HEK293 (cell line): ENCODE measurements at regions not wholly inside any gene's neighbourhood (a gene's known extent, or its start where the extent isn't known, plus 50 kb on each side); places are given as distances from the start of the nearest gene placed in this dataset.

Experiments
- CTCF ChIA-PET: fragments of 350-600 bp; formaldehyde crosslinking; extraction: SDS; loops from one replicate; lab custom pipeline; 2021; ENCODE audit warnings: antibody characterized with exemption; lab: Yijun Ruan, JAX
- POLR2A ChIA-PET: fragments of 300-600 bp; formaldehyde crosslinking; extraction: SDS; loops from one replicate; lab custom pipeline; 2020; ENCODE audit warnings: antibody characterized with exemption, inconsistent platforms; lab: Yijun Ruan, JAX
- H3K27ac ChIP-seq: fragments of 200-500 bp; sonication (Bioruptor generic); 2 replicates; pipeline ENCODE4 v1.5.1; 2014; ENCODE audit warnings: low read depth, low read length, control low read depth, inconsistent platforms; ENCODE audit errors: extremely low read depth
- H3K36me3 ChIP-seq, 2 experiments: fragments of 200-500 bp in 1 of 2; sonication (Bioruptor generic) in 1 of 2; 1 replicate in 1 of 2; 2 replicates in 1 of 2; pipeline ENCODE4 v1.5.1; 2014 to 2017; ENCODE audit warnings: inconsistent platforms in 2 of 2, low read length in 2 of 2; ENCODE audit not compliant: control insufficient read depth in 2 of 2, insufficient read depth in 1 of 2
- H3K4me1 ChIP-seq: fragments of 200-500 bp; sonication (Bioruptor generic); 2 replicates; pipeline ENCODE4 v1.5.1; 2014; ENCODE audit warnings: mild to moderate bottlenecking, low read length, inconsistent platforms; ENCODE audit not compliant: control insufficient read depth, insufficient read depth
- H3K4me3 ChIP-seq: 2 replicates; pipeline ENCODE4 v1.5.1; 2011; ENCODE audit warnings: low read depth, mild to moderate bottlenecking, control low read depth, low read length, moderate library complexity
- H3K9me3 ChIP-seq: fragments of 200-500 bp; sonication (Bioruptor generic); 2 replicates; pipeline ENCODE4 v1.5.1; 2014; ENCODE audit warnings: low read depth, low read length, inconsistent platforms; ENCODE audit not compliant: control insufficient read depth, insufficient read depth
- FEZF1 ChIP-seq: fragments of 450-650 bp; formaldehyde crosslinking; IDR thresholded peaks from 2 replicates; pipeline ENCODE4 v1.5.1; 2016; ENCODE audit warnings: missing biosample characterization, missing genetic modification characterization
- YY1 ChIP-seq: fragments of 450-650 bp; formaldehyde crosslinking; IDR thresholded peaks from 2 replicates; pipeline ENCODE4 v1.5.1; 2018; ENCODE audit warnings: missing biosample characterization, missing genetic modification characterization
- ZNF10 ChIP-seq: fragments of 450-650 bp; formaldehyde crosslinking; IDR thresholded peaks from 2 replicates; pipeline ENCODE4 v1.5.1; 2017; ENCODE audit warnings: missing biosample characterization, missing genetic modification characterization
- ZNF155 ChIP-seq: fragments of 450-650 bp; formaldehyde crosslinking; IDR thresholded peaks from 2 replicates; pipeline ENCODE4 v1.5.1; 2016; ENCODE audit warnings: missing biosample characterization, missing genetic modification characterization
- ZNF174 ChIP-seq: fragments of 450-650 bp; formaldehyde crosslinking; IDR thresholded peaks from 2 replicates; pipeline ENCODE4 v1.5.0; 2017; ENCODE audit warnings: missing biosample characterization, mild to moderate bottlenecking, missing genetic modification characterization
- ZNF239 ChIP-seq: fragments of 450-650 bp; formaldehyde crosslinking; IDR thresholded peaks from 2 replicates; pipeline ENCODE4 v1.5.1; 2016; ENCODE audit warnings: missing biosample characterization, missing genetic modification characterization
- ZNF529 ChIP-seq: fragments of 450-650 bp; formaldehyde crosslinking; IDR thresholded peaks from 2 replicates; pipeline ENCODE4 v1.5.1; 2017; ENCODE audit warnings: missing genetic modification characterization, missing biosample characterization; ENCODE audit not compliant: insufficient replicate concordance
- ZNF544 ChIP-seq: fragments of 450-650 bp; formaldehyde crosslinking; IDR thresholded peaks from 2 replicates; pipeline ENCODE4 v1.5.0; 2017; ENCODE audit warnings: missing biosample characterization, missing genetic modification characterization
- ZNF558 ChIP-seq: fragments of 450-650 bp; formaldehyde crosslinking; IDR thresholded peaks from 2 replicates; pipeline ENCODE4 v1.5.1; 2016; ENCODE audit warnings: missing biosample characterization, missing genetic modification characterization
- ZNF596 ChIP-seq: fragments of 450-650 bp; IDR thresholded peaks from 2 replicates; pipeline ENCODE4 v1.5.0; 2018; ENCODE audit warnings: missing biosample characterization, mild to moderate bottlenecking, missing genetic modification characterization, moderate library complexity
- ZNF624 ChIP-seq: fragments of 450-650 bp; formaldehyde crosslinking; IDR thresholded peaks from 2 replicates; pipeline ENCODE4 v1.5.1; 2017; ENCODE audit warnings: missing biosample characterization, missing genetic modification characterization
- ZNF777 ChIP-seq: fragments of 450-650 bp; formaldehyde crosslinking; IDR thresholded peaks from 2 replicates; pipeline ENCODE4 v1.5.1; 2017; ENCODE audit warnings: missing biosample characterization, missing genetic modification characterization, borderline replicate concordance
- ZNF785 ChIP-seq: fragments of 450-650 bp; formaldehyde crosslinking; IDR thresholded peaks from 2 replicates; pipeline ENCODE4 v1.5.1; 2016; ENCODE audit warnings: missing biosample characterization, missing genetic modification characterization
- ZNF791 ChIP-seq: fragments of 450-650 bp; formaldehyde crosslinking; IDR thresholded peaks from 2 replicates; pipeline ENCODE4 v1.5.1; 2016; ENCODE audit warnings: missing biosample characterization, missing genetic modification characterization
- TF ChIP-seq, protein P1 (sequence below): fragments of 450-650 bp; formaldehyde crosslinking; IDR thresholded peaks from 2 replicates; pipeline ENCODE4 v1.5.1; 2016; ENCODE audit warnings: missing biosample characterization, missing genetic modification characterization, borderline replicate concordance
- TF ChIP-seq, protein P2 (sequence below): fragments of 450-650 bp; formaldehyde crosslinking; IDR thresholded peaks from 2 replicates; pipeline ENCODE4 v1.5.1; 2016; ENCODE audit warnings: missing biosample characterization, missing genetic modification characterization
- TF ChIP-seq, protein P3 (sequence below): fragments of 450-650 bp; formaldehyde crosslinking; IDR thresholded peaks from 2 replicates; pipeline ENCODE4 v1.5.1; 2016; ENCODE audit warnings: missing biosample characterization, missing genetic modification characterization, borderline replicate concordance
- TF ChIP-seq, protein P4 (sequence below): sonication (generic); formaldehyde crosslinking; IDR thresholded peaks from 2 replicates; pipeline ENCODE4 v1.8.1; 2022; ENCODE audit warnings: mild to moderate bottlenecking, moderate library complexity, missing genetic modification reagents

DNA sequence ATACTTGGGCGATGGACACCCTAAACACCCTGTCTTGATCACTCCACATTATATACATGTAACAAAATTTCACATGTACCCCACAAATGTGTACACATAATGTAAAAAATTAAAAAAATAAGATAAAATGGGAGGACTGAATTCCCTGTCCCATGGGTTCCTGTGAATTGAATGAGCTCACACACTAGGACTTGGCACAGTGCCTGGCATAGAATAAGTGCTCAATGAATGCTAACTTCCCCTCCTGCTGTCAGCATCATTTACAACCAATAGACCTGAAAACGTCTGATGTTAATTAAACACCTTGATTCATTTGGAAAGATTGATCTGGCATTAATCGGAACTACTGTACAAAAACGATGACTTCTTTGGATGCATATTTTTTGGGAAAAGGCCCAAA is 117.3 kb upstream of the ZNF438 start (continued):
- TF ChIP-seq, protein P1, sequence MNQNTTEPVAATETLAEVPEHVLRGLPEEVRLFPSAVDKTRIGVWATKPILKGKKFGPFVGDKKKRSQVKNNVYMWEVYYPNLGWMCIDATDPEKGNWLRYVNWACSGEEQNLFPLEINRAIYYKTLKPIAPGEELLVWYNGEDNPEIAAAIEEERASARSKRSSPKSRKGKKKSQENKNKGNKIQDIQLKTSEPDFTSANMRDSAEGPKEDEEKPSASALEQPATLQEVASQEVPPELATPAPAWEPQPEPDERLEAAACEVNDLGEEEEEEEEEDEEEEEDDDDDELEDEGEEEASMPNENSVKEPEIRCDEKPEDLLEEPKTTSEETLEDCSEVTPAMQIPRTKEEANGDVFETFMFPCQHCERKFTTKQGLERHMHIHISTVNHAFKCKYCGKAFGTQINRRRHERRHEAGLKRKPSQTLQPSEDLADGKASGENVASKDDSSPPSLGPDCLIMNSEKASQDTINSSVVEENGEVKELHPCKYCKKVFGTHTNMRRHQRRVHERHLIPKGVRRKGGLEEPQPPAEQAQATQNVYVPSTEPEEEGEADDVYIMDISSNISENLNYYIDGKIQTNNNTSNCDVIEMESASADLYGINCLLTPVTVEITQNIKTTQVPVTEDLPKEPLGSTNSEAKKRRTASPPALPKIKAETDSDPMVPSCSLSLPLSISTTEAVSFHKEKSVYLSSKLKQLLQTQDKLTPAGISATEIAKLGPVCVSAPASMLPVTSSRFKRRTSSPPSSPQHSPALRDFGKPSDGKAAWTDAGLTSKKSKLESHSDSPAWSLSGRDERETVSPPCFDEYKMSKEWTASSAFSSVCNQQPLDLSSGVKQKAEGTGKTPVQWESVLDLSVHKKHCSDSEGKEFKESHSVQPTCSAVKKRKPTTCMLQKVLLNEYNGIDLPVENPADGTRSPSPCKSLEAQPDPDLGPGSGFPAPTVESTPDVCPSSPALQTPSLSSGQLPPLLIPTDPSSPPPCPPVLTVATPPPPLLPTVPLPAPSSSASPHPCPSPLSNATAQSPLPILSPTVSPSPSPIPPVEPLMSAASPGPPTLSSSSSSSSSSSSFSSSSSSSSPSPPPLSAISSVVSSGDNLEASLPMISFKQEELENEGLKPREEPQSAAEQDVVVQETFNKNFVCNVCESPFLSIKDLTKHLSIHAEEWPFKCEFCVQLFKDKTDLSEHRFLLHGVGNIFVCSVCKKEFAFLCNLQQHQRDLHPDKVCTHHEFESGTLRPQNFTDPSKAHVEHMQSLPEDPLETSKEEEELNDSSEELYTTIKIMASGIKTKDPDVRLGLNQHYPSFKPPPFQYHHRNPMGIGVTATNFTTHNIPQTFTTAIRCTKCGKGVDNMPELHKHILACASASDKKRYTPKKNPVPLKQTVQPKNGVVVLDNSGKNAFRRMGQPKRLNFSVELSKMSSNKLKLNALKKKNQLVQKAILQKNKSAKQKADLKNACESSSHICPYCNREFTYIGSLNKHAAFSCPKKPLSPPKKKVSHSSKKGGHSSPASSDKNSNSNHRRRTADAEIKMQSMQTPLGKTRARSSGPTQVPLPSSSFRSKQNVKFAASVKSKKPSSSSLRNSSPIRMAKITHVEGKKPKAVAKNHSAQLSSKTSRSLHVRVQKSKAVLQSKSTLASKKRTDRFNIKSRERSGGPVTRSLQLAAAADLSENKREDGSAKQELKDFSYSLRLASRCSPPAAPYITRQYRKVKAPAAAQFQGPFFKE = no peak
- TF ChIP-seq ZNF785 (no peak), ZNF777 (no peak)

DNA sequence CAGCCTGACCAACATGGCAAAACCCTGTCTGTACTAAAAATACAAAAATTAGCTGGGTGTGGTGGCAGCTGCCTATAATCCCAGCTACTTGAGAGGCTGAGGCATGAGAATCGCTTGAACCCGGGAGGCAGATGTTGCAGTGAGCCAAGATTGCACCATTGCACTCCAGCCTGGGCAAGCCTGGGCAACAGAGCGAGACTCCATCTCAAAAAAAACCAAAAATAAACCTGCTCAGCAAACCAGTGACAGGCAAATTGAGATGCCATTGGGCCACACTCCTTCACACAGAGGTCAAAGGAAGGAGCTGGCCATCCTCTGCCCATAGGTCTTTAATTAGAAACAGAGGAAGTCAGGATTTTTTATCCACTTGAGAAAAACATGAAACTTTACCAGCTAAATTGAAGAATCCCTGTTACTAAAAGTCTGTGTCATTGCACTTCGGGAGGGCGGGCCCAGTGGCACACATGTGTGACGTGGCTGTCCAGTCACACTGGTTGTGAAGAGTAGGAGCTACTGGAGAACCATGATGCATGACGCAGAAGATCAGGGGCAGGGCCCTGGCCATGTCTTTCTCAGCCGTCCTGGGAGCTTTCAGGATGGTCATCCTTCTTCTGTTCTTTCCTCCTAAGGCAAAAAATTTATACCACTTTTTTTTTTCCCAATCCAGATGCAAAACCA is 118.3 kb upstream of the ZNF438 start:
- no peak for TF ChIP-seq ZNF239 (tag by site-specific recombination)
- TF ChIP-seq ZNF558 (tag by site-specific recombination) = no peak
- TF ChIP-seq, protein P2, sequence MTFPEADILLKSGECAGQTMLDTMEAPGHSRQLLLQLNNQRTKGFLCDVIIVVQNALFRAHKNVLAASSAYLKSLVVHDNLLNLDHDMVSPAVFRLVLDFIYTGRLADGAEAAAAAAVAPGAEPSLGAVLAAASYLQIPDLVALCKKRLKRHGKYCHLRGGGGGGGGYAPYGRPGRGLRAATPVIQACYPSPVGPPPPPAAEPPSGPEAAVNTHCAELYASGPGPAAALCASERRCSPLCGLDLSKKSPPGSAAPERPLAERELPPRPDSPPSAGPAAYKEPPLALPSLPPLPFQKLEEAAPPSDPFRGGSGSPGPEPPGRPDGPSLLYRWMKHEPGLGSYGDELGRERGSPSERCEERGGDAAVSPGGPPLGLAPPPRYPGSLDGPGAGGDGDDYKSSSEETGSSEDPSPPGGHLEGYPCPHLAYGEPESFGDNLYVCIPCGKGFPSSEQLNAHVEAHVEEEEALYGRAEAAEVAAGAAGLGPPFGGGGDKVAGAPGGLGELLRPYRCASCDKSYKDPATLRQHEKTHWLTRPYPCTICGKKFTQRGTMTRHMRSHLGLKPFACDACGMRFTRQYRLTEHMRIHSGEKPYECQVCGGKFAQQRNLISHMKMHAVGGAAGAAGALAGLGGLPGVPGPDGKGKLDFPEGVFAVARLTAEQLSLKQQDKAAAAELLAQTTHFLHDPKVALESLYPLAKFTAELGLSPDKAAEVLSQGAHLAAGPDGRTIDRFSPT (tag by site-specific recombination) = no peak
- TF ChIP-seq, all 188 proteins: peak for 0
- CTCF ChIA-PET = interaction anchor here (0.6 kb wide), 1 partner anchor 1698 kb away, joined by 3 read pairs; no protein-coding TSS in a partner anchor
- Histone ChIP-seq H3K4me3 (no peak overlapping the region), H3K36me3 (no peaks in the 10 kb centered on the region), H3K27ac (no peak overlapping the region), H3K4me1 (no peaks in the 10 kb centered on the region), H3K9me3 (no peaks in the 10 kb centered on the region)
- POLR2A ChIA-PET = no interaction called here

DNA sequence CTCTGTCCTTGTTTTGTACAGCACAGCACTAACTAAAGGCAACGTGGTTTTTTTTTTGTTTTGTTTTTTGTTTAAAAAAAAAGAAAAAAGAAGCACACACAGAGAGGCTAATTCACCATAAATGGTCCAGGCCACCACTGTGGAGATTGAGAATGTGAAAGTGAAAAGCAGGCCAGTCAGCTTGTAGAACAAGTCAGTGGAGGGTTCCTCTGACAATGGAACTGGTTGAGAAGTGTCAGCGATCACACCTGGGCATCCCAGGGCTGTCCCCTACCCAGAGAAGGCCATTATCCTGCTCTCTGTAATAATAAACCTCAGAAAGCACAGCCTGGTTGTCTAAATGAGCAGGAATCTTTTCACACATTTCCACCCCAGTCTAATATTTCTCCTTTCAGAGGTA is 119.6 kb upstream of the ZNF438 start:
- ChIA-PET POLR2A (no interaction called here), CTCF (no interaction called here)
- Histone ChIP-seq H3K4me1 (no peaks in the 10 kb centered on the region), H3K9me3 (no peaks in the 10 kb centered on the region), H3K4me3 (no peak overlapping the region), H3K27ac (no peak overlapping the region), H3K36me3 (no peaks in the 10 kb centered on the region)
- TF ChIP-seq, protein P3, sequence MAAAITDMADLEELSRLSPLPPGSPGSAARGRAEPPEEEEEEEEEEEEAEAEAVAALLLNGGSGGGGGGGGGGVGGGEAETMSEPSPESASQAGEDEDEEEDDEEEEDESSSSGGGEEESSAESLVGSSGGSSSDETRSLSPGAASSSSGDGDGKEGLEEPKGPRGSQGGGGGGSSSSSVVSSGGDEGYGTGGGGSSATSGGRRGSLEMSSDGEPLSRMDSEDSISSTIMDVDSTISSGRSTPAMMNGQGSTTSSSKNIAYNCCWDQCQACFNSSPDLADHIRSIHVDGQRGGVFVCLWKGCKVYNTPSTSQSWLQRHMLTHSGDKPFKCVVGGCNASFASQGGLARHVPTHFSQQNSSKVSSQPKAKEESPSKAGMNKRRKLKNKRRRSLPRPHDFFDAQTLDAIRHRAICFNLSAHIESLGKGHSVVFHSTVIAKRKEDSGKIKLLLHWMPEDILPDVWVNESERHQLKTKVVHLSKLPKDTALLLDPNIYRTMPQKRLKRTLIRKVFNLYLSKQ (tag by site-specific recombination) = no peak
- TF ChIP-seq ZNF596 (tag by site-specific recombination) (no peak), FEZF1 (tag by site-specific recombination) (no peak), ZNF174 (tag by site-specific recombination) (no peak), ZNF791 (tag by site-specific recombination) (no peak), ZNF10 (no peak), ZNF529 (tag by site-specific recombination) (no peak), YY1 (tag by site-specific recombination) (no peak), ZNF544 (tag by site-specific recombination) (no peak), ZNF239 (tag by site-specific recombination) (no peak), ZNF155 (no peak), ZNF558 (tag by site-specific recombination) (no peak), ZNF624 (tag by site-specific recombination) (no peak)
- TF ChIP-seq, protein P4, sequence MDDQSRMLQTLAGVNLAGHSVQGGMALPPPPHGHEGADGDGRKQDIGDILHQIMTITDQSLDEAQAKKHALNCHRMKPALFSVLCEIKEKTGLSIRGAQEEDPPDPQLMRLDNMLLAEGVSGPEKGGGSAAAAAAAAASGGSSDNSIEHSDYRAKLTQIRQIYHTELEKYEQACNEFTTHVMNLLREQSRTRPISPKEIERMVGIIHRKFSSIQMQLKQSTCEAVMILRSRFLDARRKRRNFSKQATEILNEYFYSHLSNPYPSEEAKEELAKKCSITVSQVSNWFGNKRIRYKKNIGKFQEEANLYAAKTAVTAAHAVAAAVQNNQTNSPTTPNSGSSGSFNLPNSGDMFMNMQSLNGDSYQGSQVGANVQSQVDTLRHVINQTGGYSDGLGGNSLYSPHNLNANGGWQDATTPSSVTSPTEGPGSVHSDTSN = no peak
